OCI-LY3 (cell line): ENCODE measurements at regions not wholly inside any gene's neighbourhood (a gene's known extent, or its start where the extent isn't known, plus 50 kb on each side); places are given as distances from the start of the nearest gene placed in this dataset.

Experiments used
- H2AFZ ChIP-seq: fragments of 200-600, 300-600 bp; shearing (Covaris generic); 2 replicates; pipeline ENCODE4 v1.6.0; 2014; ENCODE audit warnings: antibody characterized with exemption, low read depth, low read length
- H3K27ac ChIP-seq: fragments of 200-600, 300-600 bp; sonication (generic); 2 replicates; pipeline ENCODE4 v1.5.1; 2014; ENCODE audit warnings: mild to moderate bottlenecking, low read length, moderate library complexity, mixed read lengths
- H3K27me3 ChIP-seq: fragments of 200-600, 300-600 bp; sonication (generic); 2 replicates; pipeline ENCODE4 v1.6.1; 2014; ENCODE audit warnings: low read depth, low read length, mixed read lengths
- H3K36me3 ChIP-seq: fragments of 200-600, 300-600 bp; sonication (generic); replicated peaks from 2 replicates; pipeline ENCODE3; 2014; ENCODE audit warnings: low read depth, low read length, mixed read lengths
- H3K4me1 ChIP-seq: fragments of 300-600, 200-600 bp; sonication (generic); 2 replicates; pipeline ENCODE4 v1.6.1; 2014; ENCODE audit warnings: low read length, mixed read lengths
- H3K4me2 ChIP-seq: fragments of 200-600, 300-600 bp; sonication (generic); 2 replicates; pipeline ENCODE4 v1.6.1; 2014; ENCODE audit warnings: low read length, mixed read lengths
- H3K4me3 ChIP-seq: fragments of 300-600, 200-600 bp; sonication (generic); 2 replicates; pipeline ENCODE4 v1.5.1; 2014; ENCODE audit warnings: antibody characterized with exemption, mild to moderate bottlenecking, low read length, moderate library complexity
- H3K79me2 ChIP-seq: fragments of 300-600, 200-600 bp; shearing (Covaris generic); 2 replicates; pipeline ENCODE4 v1.6.1; 2014; ENCODE audit warnings: mild to moderate bottlenecking, low read length, mixed read lengths
- H3K9ac ChIP-seq: fragments of 300-600, 200-600 bp; shearing (Covaris generic); 2 replicates; pipeline ENCODE4 v1.6.0; 2014; ENCODE audit warnings: mild to moderate bottlenecking, low read length, moderate library complexity
- H3K9me3 ChIP-seq: fragments of 200-600, 300-600 bp; shearing (Covaris generic); 2 replicates; pipeline ENCODE4 v1.6.1; 2014; ENCODE audit warnings: low read length, mixed read lengths; ENCODE audit not compliant: insufficient read depth
- H4K20me1 ChIP-seq: fragments of 200-600, 300-600 bp; sonication (generic); 2 replicates; pipeline ENCODE4 v1.6.1; 2016; ENCODE audit warnings: low read length, mixed read lengths; ENCODE audit not compliant: insufficient read depth
- EZH2phosphoT487 ChIP-seq: fragments of 200-600 bp; shearing (Covaris generic); IDR thresholded peaks from 2 replicates; pipeline ENCODE4 v1.6.1; 2018; ENCODE audit warnings: antibody characterized with exemption, mixed run types, low read depth
- TF ChIP-seq, protein P1 (sequence below): fragments of 200-600, 300-600 bp; sonication (generic); IDR thresholded peaks from 2 replicates; pipeline ENCODE4 v1.5.1; 2014; ENCODE audit warnings: antibody characterized with exemption, low read length, low read depth

DNA sequence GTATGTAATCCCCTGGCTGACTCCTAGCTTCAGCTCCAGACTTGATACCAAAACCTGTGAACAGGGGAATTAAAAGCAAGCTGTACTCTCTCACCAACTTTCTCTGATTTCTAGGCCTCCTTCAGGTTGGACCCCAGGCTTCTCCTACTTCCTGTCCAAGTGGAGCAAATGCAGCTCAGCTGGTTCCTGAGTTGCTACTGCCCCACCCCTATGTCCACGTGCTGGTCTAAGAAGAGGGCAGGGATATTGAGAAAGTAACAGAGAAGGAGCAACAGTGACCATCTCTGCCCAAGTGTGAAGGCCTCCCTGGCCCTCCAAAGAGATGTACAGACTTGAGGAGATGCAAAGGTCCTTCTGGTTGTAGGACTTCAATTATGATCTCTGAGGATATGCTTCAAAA lies 188.3 kb upstream of the MCHR2 start:
- Histone ChIP-seq H4K20me1 (no peaks in the 10 kb centered on the region), H3K27me3 (no peaks in the 10 kb centered on the region), H3K27ac (no peak overlapping the region), H3K4me2 (no peak overlapping the region), H3K4me3 (no peak overlapping the region), H3K9me3 (no peaks in the 10 kb centered on the region), H3K9ac (no peak overlapping the region), H3K36me3 (no peaks in the 10 kb centered on the region), H3K4me1 (no peaks in the 10 kb centered on the region), H2AFZ (no peak overlapping the region), H3K79me2 (no peaks in the 10 kb centered on the region)
- TF ChIP-seq EZH2phosphoT487, result no peak
- TF ChIP-seq, protein P1, sequence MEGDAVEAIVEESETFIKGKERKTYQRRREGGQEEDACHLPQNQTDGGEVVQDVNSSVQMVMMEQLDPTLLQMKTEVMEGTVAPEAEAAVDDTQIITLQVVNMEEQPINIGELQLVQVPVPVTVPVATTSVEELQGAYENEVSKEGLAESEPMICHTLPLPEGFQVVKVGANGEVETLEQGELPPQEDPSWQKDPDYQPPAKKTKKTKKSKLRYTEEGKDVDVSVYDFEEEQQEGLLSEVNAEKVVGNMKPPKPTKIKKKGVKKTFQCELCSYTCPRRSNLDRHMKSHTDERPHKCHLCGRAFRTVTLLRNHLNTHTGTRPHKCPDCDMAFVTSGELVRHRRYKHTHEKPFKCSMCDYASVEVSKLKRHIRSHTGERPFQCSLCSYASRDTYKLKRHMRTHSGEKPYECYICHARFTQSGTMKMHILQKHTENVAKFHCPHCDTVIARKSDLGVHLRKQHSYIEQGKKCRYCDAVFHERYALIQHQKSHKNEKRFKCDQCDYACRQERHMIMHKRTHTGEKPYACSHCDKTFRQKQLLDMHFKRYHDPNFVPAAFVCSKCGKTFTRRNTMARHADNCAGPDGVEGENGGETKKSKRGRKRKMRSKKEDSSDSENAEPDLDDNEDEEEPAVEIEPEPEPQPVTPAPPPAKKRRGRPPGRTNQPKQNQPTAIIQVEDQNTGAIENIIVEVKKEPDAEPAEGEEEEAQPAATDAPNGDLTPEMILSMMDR, result no peak

DNA sequence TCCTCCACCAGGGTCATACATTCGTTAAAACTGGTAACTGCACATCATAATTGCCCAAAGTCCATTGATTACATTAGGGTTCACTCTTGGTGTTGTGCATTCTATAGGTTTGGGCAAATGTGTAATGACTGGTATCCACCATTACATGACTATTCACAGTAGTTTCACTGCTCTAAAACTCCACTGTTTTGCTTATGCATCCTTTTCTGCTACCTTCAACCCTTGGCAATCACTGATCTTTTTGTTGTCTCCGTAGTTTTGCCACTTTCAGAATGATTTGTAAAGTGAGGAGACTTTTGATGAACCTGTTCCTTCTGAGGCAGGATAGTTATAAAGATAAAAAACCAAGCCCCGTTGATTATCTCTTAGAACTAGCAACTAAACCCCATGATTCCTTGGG lies 187.3 kb upstream of the MCHR2 start:
- no peak overlapping the region for H3K9ac ChIP-seq
- TF ChIP-seq, protein P1, result no peak
- TF ChIP-seq EZH2phosphoT487, result no peak
- H3K4me3 ChIP-seq, result no peak overlapping the region
- no peaks in the 10 kb centered on the region for H3K79me2 ChIP-seq
- H2AFZ ChIP-seq, result no peak overlapping the region
- no peaks in the 10 kb centered on the region for H4K20me1 ChIP-seq
- no peak overlapping the region for H3K4me2 ChIP-seq
- no peaks in the 10 kb centered on the region for H3K4me1 ChIP-seq
- H3K27ac ChIP-seq, result no peak overlapping the region
- no peaks in the 10 kb centered on the region for H3K9me3 ChIP-seq
- no peaks in the 10 kb centered on the region for H3K27me3 ChIP-seq
- H3K36me3 ChIP-seq, result no peaks in the 10 kb centered on the region

DNA sequence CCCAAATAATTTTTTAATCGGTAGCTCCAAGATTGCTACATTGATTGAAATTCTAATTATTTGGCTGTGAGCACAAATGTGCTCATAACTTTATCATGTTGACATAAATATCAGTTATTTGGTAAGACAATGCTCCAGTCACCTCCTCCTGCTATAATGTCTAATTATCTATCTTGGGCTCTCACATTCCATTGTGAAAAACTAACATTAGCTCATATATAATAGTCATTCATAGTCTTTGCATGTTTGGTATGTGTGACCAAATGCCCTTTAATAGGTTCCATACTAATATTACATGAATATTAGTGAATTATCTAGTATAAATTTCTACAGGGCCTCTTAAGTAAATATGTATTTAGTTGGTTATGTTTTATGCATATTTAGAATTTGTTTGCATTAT lies 185.6 kb upstream of the MCHR2 start:
- no peaks in the 10 kb centered on the region for H4K20me1 ChIP-seq
- no peak overlapping the region for H3K4me3 ChIP-seq
- H3K4me2 ChIP-seq, result no peak overlapping the region
- no peak overlapping the region for H3K9ac ChIP-seq
- H3K27ac ChIP-seq, result no peak overlapping the region
- H3K27me3 ChIP-seq, result no peaks in the 10 kb centered on the region
- no peaks in the 10 kb centered on the region for H3K4me1 ChIP-seq
- H2AFZ ChIP-seq, result no peak overlapping the region
- H3K9me3 ChIP-seq, result no peaks in the 10 kb centered on the region
- TF ChIP-seq EZH2phosphoT487, result no peak
- TF ChIP-seq, protein P1, result no peak
- no peaks in the 10 kb centered on the region for H3K36me3 ChIP-seq
- no peaks in the 10 kb centered on the region for H3K79me2 ChIP-seq

DNA sequence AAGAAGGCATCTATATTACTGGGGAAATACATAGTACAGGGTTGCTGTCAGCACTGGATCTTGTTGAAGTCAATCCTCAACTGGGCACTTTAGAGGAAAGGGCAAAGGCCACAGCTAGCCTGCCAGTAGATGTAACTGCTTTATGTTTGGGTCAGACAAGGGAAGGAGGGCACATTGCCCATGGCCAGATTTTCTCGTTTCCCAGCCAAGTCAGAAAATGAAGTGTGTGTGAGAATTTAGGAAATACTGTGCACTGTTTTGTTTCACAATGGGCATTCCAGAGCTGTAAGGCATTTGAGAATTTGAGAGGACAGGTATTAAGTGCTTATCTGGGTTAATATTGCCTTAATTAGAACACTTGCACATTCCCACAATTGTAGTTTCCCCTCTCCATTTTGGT lies 183.9 kb upstream of the MCHR2 start:
- H4K20me1 ChIP-seq, result no peaks in the 10 kb centered on the region
- H3K4me1 ChIP-seq, result no peaks in the 10 kb centered on the region
- no peaks in the 10 kb centered on the region for H3K9me3 ChIP-seq
- H3K79me2 ChIP-seq, result no peaks in the 10 kb centered on the region
- H3K27ac ChIP-seq, result no peak overlapping the region
- no peak overlapping the region for H3K4me3 ChIP-seq
- H3K9ac ChIP-seq, result no peak overlapping the region
- TF ChIP-seq, protein P1, result no peak
- TF ChIP-seq EZH2phosphoT487, result no peak
- H3K27me3 ChIP-seq, result no peaks in the 10 kb centered on the region
- no peak overlapping the region for H2AFZ ChIP-seq
- no peak overlapping the region for H3K4me2 ChIP-seq
- no peaks in the 10 kb centered on the region for H3K36me3 ChIP-seq
